Smooth muscle cell (in vitro differentiated cells): ENCODE measurements at regions not wholly inside any gene's neighbourhood (a gene's known extent, or its start where the extent isn't known, plus 50 kb on each side); places are given as distances from the start of the nearest gene placed in this dataset.
A peak's percentile ranks its signal among the peaks of the same experiment; 100 is the strongest.

Source experiments
- DNase-seq: peaks from one replicate; lab custom pipeline; 2025; ENCODE audit not compliant: unreplicated experiment; lab: John Stamatoyannopoulos, UW
- H2AFZ ChIP-seq: fragments of 200-600 bp; sonication (generic); 2 replicates; pipeline ENCODE4 v1.6.0; 2016; ENCODE audit warnings: antibody characterized with exemption, low read depth, mild to moderate bottlenecking
- H3F3A ChIP-seq: fragments of 200-600 bp; sonication (generic); 2 replicates; pipeline ENCODE4 v1.6.0; 2017; ENCODE audit warnings: antibody characterized with exemption, low read depth
- H3K27ac ChIP-seq: fragments of 200-600 bp; sonication (generic); 2 replicates; pipeline ENCODE4 v1.5.1; 2016; ENCODE audit warnings: low read depth, mild to moderate bottlenecking
- H3K27me3 ChIP-seq: fragments of 200-600 bp; sonication (generic); 2 replicates; pipeline ENCODE4 v1.6.1; 2016; ENCODE audit warnings: low read depth, mild to moderate bottlenecking
- H3K36me3 ChIP-seq: fragments of 200-600 bp; sonication (generic); 2 replicates; pipeline ENCODE4 v1.5.1; 2016; ENCODE audit warnings: low read depth
- H3K4me1 ChIP-seq: fragments of 200-600 bp; sonication (generic); 2 replicates; pipeline ENCODE4 v1.5.1; 2016; ENCODE audit warnings: low read depth
- H3K4me2 ChIP-seq: fragments of 200-600 bp; sonication (generic); 2 replicates; pipeline ENCODE4 v1.6.0; 2016; ENCODE audit warnings: mild to moderate bottlenecking
- H3K4me3 ChIP-seq: fragments of 200-600 bp; sonication (generic); 2 replicates; pipeline ENCODE4 v1.5.1; 2016; ENCODE audit warnings: mild to moderate bottlenecking
- H3K79me2 ChIP-seq: fragments of 200-600 bp; sonication (generic); 2 replicates; pipeline ENCODE4 v1.6.0; 2016; ENCODE audit warnings: low read depth, mild to moderate bottlenecking
- H3K9ac ChIP-seq: fragments of 200-600 bp; sonication (generic); 2 replicates; pipeline ENCODE4 v1.6.0; 2016; ENCODE audit warnings: low read depth
- H3K9me3 ChIP-seq: fragments of 200-600 bp; sonication (generic); replicated peaks from 2 replicates; pipeline ENCODE4 v1.5.1; 2016; ENCODE audit warnings: low read depth
- H4K20me1 ChIP-seq: fragments of 200-600 bp; sonication (generic); 2 replicates; pipeline ENCODE4 v1.6.0; 2016; ENCODE audit warnings: low read depth
- CTCF ChIP-seq: fragments of 200-600 bp; sonication (generic); IDR thresholded peaks from 2 replicates; pipeline ENCODE4 v1.5.1; 2017; ENCODE audit warnings: borderline replicate concordance, mild to moderate bottlenecking, antibody characterized with exemption; ENCODE audit not compliant: insufficient read depth, poor library complexity, severe bottlenecking
- WGBS: methylation state at CpG from one replicate; pipeline ENCODE4 v1.1.7; 2016; ENCODE audit warnings: low lambda C conversion rate; 5-methylcytosine and 5-hydroxymethylcytosine counted together

GRCh38 chr6:44676826-44677433, 289.4 kb downstream of the CDC5L start:
- no peak for DNase-seq
- Histone ChIP-seq H3K27me3 (no peaks in the 10 kb centered on the region), H4K20me1 (no peaks in the 10 kb centered on the region), H3K4me1 (peaks cover 15% of the 10 kb centered on the region), H3K36me3 (no peaks in the 10 kb centered on the region), H3F3A (peaks cover 22% of the 10 kb centered on the region), H3K9ac (no peak overlapping the region), H3K4me3 (no peak overlapping the region), H3K9me3 (no peaks in the 10 kb centered on the region), H3K79me2 (no peaks in the 10 kb centered on the region), H3K27ac (peak overlapping the region; percentile 66), H3K4me2 (peak overlapping the region; percentile 41), H2AFZ (peak overlapping the region; percentile 22)
- no peak for TF ChIP-seq CTCF
- 22% methylated on average over 9 of the region's 9 CpGs for WGBS

GRCh38 chr6:44678252-44678935, 290.9 kb downstream of the CDC5L start:
- Histone ChIP-seq H3K4me3 (no peak overlapping the region), H3K36me3 (no peaks in the 10 kb centered on the region), H3K9ac (no peak overlapping the region), H3K4me2 (no peak overlapping the region), H3K27ac (peak overlapping the region; percentile 66), H3K9me3 (no peaks in the 10 kb centered on the region), H3K4me1 (peaks cover 16% of the 10 kb centered on the region), H3K79me2 (no peaks in the 10 kb centered on the region), H4K20me1 (no peaks in the 10 kb centered on the region), H2AFZ (no peak overlapping the region), H3F3A (peaks cover 22% of the 10 kb centered on the region), H3K27me3 (no peaks in the 10 kb centered on the region)
- WGBS: 94% methylated on average over 9 of the region's 9 CpGs
- no peak for DNase-seq
- TF ChIP-seq CTCF: no peak

- Histone ChIP-seq H3F3A (peaks cover 22% of the 10 kb centered on the region), H3K27ac (peak overlapping the region; percentile 1), H3K4me2 (no peak overlapping the region), H3K9me3 (no peaks in the 10 kb centered on the region), H3K36me3 (no peaks in the 10 kb centered on the region), H3K9ac (no peak overlapping the region), H3K4me3 (no peak overlapping the region), H2AFZ (no peak overlapping the region), H3K79me2 (no peaks in the 10 kb centered on the region), H3K27me3 (no peaks in the 10 kb centered on the region), H3K4me1 (peaks cover 16% of the 10 kb centered on the region), H4K20me1 (no peaks in the 10 kb centered on the region)
- TF ChIP-seq CTCF: no peak
- 72% methylated on average over 6 of the region's 6 CpGs for WGBS
- no peak for DNase-seq
Measured at GRCh38 chr6:44679438-44680201, 292.1 kb downstream of the CDC5L start.
